IPS-NIHi7 (cell line): ENCODE measurements at regions not wholly inside any gene's neighbourhood (a gene's known extent, or its start where the extent isn't known, plus 50 kb on each side); places are given as distances from the start of the nearest gene placed in this dataset.

Experiments used
- DNase-seq: peaks from one replicate; pipeline ENCODE4 v3.0.0; 2012; ENCODE audit warnings: mixed read lengths; ENCODE audit errors: extremely low spot score

DNA sequence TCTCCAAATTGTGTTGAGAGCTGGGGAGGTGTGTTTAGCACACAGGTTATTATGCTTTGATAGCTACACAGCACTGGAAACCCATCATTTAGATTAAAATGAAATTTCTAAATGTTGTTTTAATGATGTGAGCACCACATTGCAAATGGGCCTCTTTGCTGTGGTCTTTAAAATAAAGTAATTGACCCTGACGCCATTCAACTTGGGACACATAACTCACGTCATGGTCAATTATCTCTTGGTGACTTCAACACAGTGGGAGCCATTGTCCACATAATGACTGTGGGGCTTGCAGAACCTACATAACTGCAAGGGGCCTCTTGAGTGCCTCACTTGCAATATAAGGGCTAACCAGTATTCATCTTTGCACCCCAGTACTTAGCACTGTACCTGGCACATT lies 280.4 kb downstream of the HLX start:
- no peak for DNase-seq

DNA sequence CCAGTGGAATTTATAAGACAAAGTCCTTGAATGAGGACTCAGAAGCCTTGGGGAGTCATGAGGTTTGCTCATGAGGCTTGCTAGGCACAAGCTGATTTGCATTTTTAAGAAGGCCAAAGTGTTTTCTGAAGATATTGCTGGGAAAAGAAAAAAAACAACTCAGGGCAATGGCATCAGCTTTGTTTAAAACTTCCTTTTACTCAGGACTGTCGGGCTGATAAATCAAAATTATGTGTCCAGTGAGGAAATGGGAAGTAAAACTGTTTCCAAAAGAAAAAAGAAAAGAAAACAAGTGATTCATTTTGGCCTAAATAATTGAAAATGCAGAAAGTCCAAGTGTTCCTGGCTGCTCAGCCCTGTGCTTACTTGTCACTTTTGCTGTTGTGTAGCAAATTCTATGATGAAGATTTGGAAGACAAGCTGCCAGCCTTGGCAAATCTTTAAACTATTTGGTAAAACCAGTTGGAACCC lies 282.4 kb downstream of the HLX start:
- DNase-seq: no peak

DNA sequence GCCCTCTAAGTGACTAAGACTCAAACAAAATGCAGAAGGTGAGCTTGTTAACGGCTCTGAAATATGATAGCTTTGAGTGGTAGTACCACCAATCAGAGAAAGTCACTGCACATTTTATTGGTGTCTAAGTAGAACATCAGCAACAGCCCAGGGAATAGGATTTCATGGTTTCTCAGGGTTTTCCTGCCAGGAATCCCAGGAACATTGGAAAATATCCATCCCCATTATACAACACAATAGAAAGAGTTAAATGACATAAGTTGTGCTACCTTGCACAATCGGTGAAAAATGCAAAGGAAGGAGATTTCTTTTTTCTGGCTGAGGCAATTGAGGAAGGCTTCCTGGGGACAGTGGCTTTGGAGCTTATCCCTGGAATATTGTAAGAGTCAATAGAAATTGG lies 283.1 kb downstream of the HLX start:
- no peak for DNase-seq

DNA sequence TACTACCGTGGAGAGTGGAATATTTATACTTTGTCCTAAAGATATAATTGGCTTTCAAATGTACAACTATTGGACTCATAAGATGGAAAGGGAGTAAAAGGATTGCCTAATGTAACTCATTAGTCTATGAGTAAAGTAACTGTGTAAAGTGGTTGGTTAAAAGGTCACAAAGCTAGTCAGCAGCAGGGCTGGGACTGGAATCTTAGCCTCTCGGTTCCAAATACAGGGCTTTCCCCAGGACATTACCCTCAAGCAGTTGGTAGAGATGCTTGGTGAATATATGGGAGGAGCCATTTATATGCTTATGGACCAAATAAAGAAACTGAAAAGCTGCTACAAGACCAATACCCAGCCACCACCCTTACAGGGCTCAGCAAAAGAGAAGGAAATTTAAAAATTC lies 283.7 kb downstream of the HLX start:
- DNase-seq: no peak

DNA sequence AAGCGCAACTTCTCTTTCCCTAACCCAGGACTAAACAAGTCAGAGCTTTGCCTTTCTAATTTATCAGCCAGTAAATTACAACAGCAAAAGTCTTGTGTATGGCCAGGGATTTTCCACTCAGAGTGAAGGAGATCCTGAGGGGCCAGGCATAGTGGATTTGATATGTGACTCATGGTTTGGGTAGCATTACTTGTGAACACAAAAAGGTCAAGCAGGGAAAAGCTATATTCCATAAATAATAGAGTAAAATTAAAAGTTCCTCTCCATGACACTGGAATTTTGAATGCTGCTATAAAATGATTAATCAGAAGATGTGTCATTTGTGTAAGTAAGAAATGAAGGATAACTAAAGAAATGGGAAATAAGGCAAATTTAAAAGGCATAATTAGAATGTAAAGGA lies 284.8 kb downstream of the HLX start:
- DNase-seq: no peak

DNA sequence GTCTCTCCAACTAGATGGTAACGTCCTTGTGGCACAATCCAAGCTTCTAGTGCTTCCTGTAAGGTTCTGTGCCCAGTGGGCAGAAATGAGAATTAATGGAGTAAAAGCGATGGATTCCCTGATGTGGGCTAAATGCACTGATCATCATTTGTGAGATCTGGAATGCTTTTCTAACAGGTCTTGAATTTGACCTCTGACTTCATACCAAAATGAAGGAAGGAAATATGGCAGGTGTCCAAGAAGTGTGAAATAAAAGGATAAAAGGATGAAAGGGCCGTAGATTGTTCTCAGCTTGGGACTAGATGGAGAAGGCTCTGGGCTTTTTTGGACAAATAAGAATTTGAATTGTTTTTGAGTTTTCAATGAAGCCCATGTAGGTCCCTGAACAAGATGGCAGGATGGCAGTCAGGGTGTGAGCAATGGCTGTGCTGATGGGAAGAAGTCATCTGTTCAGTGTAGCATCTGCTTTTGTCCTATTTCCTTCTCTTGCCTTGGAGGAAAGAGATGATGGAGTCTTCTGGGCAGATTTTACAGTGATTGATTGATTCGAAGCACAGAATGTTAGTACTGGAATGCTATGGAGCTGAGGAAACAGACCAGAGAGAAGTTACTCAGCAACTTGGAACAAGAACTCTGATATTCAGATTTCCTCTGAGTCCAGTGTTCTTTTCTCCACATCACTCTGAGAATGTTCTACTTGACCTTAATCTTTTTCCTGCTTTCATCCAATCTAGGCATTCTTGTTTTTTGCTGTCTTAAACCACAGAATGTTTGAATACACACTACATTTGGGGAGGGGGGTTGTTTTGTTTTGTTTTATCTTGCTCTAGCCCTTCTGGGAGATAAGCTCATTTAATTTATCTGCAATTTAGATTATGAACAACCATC lies 286.0 kb downstream of the HLX start:
- DNase-seq: no peak

DNA sequence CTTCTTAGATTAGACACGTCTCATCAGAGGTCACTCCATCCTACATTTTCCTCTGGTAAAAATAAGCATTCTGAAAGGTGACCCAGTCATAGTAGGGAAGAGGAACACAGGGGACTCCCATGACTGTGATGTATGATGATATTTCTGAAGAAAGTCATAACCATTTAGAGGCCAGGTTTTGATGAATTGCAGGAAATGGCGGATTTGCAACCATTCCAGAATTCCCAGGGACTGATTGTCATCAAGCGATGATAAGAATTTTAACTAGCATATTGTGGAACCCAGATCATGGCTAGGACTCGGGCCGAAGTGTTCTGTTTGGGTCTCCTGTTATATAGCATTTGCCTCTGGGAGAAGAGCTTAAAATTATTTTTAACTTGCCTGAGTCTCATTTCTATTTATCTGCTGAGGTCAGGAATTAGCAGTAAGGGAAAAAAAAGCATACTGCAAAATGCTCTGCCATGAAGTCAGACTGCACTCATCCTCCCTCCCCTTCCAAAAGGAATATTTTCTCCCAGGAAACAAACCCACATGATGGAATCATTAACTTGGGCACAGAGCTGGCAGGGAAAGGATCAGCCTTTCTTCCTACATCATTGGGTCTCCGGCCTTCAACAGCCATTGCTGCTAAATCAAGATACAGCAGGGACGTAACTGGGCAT lies 286.7 kb downstream of the HLX start:
- no peak for DNase-seq

DNA sequence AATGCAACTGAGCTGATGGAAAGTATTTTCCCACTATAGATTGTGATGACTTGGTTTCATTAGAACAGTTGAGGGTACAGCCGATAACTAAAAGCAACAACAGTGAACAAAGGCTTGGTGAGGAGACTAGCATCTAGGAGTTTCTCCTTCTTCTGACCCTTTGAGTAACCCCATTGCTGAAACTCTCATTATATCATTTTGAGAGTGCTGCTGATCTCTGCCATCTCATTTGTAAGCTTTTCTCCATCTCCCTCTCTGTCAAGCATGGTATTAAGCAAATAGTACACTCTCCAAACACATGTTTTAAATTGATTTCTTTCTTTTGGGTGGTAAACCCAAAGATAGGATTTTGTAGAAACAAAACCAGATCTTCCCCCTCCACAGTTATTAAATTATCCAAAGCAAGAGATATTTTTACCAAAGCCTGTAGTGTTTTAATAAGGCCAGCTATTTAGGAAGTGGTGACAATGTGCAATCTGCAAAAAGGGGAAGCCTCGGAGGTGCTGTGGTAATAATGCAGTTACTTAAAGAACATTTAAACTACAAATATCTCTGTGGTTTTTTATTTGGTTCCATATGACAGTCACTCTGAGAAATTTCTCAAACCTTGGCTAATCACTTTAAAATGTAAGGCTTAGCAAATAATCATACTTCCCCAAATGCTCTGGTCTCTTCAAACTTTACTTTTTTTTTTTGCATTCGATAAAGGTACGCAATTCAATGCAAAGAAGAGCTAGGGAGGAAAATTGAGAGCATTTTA lies 287.5 kb downstream of the HLX start:
- no peak for DNase-seq

DNA sequence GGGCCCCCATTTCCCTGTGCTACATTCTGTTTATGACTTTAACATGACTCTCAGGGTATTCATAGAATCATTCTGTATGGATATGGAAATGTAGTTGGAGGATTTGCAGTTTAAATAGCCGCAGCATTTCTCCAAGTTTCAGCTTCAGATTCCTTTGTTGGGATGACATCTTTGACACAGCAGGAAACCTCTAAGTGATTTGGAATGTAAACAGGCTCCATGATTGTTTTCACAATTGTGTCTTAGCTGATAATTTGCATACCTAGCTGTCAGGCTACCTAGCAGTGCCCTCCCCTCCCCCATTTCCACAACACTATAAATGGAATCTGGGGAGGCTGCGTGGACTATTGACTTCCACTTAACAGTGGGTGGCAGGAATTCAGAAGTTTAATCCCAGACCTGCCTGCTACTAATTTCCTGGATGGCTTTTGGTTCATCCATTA lies 290.2 kb downstream of the HLX start:
- DNase-seq: peak; percentile 64

DNA sequence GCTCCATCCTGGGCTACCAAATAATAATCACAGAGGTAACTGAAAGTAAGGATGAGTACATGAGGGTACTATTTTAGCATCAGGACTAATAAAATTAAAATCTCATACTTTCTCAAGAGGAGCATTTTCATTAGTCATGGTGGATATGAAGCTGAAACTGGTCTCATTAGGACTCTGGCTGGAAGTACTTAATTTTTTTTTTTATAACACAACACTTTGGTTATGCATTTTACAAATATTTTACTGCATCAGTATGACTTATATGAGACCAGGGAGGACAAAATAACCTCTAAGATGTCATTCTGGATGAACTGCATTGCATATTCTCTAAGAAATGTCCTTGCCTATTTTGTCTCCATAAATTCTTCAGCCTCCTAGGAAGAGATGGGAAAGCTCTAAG lies 290.9 kb downstream of the HLX start:
- no peak for DNase-seq

DNA sequence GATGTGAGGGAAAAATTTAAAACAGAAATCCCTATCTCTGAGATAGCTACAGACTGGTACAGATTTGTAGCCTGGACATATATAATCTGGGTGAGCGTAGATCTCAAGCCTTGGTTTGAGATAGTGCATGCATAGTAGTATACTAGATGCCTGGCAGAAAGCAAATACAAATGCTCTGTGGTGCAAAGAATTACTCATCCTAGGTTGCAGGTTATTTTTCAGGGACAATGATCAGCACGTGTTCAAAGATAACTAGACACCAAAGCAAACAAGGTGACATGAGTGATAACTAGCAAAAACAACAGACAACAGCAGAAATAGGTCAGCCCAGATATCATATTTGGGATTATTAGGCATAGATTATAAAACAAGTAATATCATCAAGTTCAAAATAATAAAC lies 292.5 kb downstream of the HLX start:
- no peak for DNase-seq

DNA sequence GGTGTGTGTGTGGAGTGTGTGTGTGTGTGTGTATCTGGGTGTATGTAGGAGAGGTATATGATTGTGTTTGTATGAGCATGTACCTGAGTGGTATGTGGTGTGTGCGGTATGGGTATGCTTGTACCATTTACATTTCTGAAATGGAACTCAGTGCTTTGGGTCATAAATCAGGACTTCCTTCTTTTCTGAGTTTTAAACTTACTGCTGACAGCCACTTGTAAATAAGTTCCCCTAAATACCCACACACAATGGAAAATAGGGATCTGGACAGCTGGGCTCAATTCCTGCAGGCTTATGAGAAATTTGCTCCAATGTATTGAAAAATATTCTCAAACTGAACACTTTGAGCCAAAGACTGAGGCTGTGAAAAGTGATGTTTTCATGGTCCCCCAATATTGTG lies 293.6 kb downstream of the HLX start:
- no peak for DNase-seq

DNA sequence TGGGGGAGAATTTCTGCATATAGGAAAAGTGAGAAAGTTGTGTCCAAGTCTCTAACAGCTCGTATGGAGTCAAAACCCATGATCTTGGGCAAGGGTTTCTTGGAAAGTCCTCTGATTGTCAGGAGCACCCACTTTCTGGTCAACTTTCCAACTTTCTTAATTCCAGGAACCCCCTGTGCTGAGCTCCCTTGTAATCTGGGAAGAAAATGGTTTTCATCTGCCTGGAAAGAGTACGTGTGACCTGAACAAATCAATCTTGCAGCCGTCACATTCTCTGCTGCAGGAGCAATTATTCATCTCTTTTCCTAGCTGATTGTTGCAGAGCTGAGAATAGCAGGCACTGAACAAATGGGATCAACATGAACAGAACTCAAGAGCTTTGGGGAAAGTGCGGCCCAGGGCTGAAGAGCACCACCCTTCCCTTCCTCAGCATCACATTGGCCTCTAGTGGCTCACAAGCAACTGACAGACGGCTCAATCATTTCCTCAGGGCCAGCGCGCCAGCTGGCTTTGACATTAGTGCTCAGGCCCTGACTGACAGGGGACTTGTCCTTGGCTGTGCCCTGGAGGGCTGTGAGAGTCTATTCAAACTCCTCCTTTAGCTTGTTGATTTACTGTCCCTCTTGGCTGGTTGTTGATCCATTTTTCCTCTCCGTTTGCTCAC lies 295.2 kb downstream of the HLX start:
- peak; percentile 66 for DNase-seq

DNA sequence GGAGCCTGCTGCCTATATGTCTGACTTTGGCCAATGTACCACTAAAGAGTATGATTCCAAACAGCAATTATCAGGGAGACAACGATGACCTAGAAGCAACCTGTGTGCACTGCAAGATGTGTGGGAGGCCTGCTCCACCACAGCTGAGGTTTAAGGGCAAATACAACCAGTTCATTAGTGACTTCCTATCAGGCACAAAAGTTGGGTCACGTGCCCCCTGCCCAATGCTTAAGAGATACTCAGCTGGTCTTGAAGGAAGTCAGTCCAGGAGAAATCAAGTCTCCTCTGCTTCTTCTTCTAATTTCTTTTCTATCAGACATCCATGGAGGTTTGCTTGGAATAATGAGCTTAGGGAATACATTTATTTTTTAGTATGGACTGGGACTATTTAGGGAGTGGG lies 296.0 kb downstream of the HLX start:
- no peak for DNase-seq

DNA sequence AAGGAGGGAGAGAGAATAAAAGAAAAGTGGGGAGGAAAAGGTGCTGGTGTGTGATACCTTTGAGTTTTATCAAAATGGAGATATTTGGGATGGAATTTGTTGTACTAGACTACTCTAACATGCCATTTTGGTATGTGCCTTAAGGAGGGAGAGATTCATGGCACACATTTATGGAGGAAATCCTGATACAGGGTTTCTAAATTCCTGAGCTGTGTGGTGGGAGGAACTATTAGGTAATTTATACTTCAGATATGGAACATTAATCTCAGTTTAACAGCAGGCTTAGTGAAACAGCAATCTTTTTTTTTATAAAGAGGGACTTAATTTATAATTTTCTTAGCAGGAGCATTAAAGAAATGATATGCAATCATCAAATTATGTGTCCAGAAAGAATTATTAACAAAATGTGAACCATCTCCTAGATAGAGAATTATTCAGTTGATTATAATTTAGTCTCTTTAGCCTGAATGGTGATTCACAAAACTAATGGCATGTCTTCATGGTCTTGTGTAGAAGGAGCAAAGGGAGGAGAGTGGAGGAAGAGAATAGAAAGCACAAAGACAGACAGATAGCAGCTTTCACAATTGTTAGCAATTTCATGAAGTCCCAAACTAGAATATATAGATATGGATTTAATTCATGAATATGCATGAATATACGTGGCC lies 301.6 kb downstream of the HLX start:
- no peak for DNase-seq

DNA sequence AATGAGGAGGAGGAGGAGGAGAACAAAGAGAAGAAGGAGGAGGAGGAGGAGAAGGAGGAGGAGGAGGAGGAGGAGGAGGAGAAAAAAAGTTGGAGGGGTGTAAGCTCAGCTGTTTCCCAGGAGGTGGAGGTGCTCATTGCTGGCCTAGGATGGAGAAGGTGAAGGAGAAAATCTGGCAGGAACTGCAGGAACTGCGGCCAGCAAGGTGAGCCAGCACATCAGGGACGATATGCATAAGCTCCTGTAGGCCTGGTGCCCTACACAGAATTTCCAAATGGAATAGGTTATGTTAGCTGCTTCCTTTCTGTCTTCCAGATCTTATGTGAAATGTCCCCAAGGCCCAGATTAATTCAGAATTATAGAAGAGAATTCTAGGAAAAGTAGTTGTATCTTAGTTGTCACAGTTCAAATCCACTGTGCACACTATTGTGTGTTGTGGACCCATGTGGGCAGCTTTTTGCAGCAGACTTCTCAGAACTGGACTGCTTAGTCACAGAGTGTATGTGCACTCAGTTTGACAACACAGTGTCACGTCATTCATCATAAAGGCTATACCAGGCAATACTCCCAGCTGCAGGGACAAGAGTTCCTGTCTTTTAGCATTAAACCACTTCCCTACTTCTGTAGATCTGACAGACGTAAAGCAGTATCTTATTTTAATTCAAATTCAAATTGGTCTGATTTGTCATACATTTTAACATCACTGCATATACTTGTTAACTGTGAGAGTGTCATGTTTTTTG lies 303.7 kb downstream of the HLX start:
- no peak for DNase-seq

DNA sequence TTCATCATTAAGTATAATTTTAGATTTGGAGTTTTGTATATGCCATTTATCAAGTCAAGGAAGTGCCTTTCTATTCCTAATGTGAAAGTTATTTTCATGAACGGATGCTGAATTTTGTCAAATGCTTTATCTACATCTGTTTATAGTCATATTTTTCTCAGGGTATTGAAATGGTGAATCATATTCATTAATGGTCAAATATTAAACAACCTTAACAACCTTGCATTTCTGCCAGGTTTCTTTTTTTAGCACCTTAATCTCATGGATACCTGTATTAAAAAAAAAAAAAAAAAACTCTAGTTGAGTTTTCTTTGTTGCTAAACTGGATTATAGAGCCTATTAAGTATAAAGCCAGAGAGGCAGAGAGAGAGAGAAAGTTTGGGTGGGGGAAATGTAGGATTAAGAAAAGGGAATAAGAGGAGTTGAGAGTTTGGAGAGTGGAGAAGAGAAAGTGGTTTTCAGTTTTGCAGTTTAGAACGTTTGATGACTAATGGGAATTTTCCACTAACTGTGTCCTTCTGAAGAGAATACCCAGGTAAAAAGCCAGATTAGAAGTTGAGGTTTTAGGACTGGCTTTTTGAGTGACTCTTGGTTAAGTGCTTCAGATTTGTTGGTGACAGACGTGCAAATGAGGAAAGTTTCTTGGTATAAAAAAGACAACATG lies 305.0 kb downstream of the HLX start:
- no peak for DNase-seq

DNA sequence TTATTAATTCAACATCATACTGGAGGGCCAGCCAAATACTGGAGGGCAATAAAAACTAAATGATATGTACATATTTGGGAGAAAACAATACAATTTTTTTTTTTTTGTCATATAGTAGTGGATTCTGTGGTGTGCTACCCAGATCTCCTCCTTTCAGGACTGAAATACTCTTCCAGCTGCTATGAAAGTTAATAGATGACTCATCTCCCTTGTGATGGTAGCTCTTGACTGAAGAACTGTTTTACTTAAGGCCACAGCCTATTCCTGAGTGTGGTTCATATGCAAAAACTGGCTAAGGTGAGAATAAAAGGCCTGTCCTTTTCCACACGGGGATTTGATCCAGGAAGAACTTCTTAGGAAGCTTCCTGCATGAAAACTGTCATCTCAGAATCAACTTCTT lies 307.9 kb downstream of the HLX start:
- DNase-seq: no peak

DNA sequence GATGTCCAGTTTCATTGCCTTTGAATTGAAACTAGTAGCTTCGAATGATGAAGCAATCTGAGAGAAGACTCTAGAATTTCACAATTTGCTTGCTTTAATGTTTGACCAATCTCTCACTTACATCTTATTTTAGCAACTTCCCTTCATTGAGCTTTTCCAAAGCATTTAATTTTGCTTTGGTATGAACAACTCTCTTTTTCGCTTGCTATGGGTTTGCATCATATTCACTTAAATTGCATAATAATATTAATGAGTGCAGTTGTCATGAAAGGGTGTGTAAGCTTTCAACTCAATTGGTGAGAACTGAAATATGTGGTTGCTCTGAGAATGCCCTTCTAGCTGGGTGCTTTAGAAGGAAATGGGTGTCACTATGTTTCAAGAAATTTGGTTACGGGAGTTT lies 309.2 kb downstream of the HLX start:
- DNase-seq: no peak

DNA sequence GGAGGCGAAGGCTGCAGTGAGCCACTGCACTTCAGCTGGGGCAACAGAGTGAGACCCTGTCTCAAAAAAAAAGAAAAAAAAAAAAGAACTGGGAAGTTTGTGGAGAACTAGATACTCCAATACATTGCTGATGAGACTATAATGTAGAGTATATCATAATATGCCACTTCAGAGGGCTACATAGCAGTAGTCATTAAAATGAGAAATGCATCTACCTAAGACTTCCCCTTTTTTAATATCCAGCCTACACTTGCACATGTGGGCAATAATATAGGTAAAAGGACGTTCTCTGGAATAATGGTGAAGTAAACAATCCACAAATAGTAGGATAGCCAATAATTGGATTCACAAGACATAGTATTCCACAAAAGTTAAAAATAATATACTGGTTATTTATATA lies 311.0 kb downstream of the HLX start:
- DNase-seq: no peak
